H9 (cell line): ENCODE measurements at regions not wholly inside any gene's neighbourhood (a gene's known extent, or its start where the extent isn't known, plus 50 kb on each side); places are given as distances from the start of the nearest gene placed in this dataset.

ENCODE experiments used
- DNase-seq: peaks from one replicate; pipeline ENCODE4 v3.0.0-alpha.2; 2017
- H2AFZ ChIP-seq: one replicate; pipeline ENCODE4 v1.6.1; 2013; ENCODE audit warnings: mild to moderate bottlenecking, low read length, control low read depth, moderate library complexity
- H2AK5ac ChIP-seq: 2 replicates; pipeline ENCODE4 v1.6.1; 2013; ENCODE audit warnings: low read length, control low read depth, mixed read lengths; ENCODE audit not compliant: insufficient read length
- H2BK120ac ChIP-seq: one replicate; pipeline ENCODE4 v1.6.1; 2013; ENCODE audit warnings: low read depth, mild to moderate bottlenecking, low read length, control low read depth, inconsistent platforms; ENCODE audit not compliant: poor library complexity, severe bottlenecking
- H2BK12ac ChIP-seq: 2 replicates; pipeline ENCODE4 v1.6.1; 2013; ENCODE audit warnings: low read length, control low read depth, mixed read lengths, low read depth; ENCODE audit not compliant: insufficient read length
- H2BK15ac ChIP-seq: 2 replicates; pipeline ENCODE4 v1.6.1; 2013; ENCODE audit warnings: low read depth, low read length, control low read depth
- H2BK20ac ChIP-seq: one replicate; pipeline ENCODE4 v1.6.1; 2013; ENCODE audit warnings: low read depth, mild to moderate bottlenecking, low read length, control low read depth, inconsistent platforms; ENCODE audit not compliant: poor library complexity, severe bottlenecking
- H2BK5ac ChIP-seq: 2 replicates; pipeline ENCODE4 v1.6.1; 2013; ENCODE audit warnings: low read length, control low read depth, mixed read lengths; ENCODE audit not compliant: insufficient read length
- H3K14ac ChIP-seq: 2 replicates; pipeline ENCODE4 v1.6.1; 2013; ENCODE audit warnings: low read length, control low read depth; ENCODE audit not compliant: insufficient read depth
- H3K18ac ChIP-seq: 2 replicates; pipeline ENCODE4 v1.6.1; 2013; ENCODE audit warnings: low read depth, mild to moderate bottlenecking, mixed read lengths, low read length, control low read depth; ENCODE audit not compliant: insufficient read length
- H3K23ac ChIP-seq: 2 replicates; pipeline ENCODE4 v1.6.1; 2013; ENCODE audit warnings: low read length, control low read depth, mixed read lengths, low read depth; ENCODE audit not compliant: insufficient read length
- H3K23me2 ChIP-seq: 2 replicates; pipeline ENCODE4 v1.6.1; 2013; ENCODE audit warnings: low read depth, mild to moderate bottlenecking, mixed read lengths, low read length, control low read depth; ENCODE audit not compliant: insufficient read length, poor library complexity, severe bottlenecking
- H3K27ac ChIP-seq: 2 replicates; pipeline ENCODE4 v1.5.1; 2013; ENCODE audit warnings: low read length, control low read depth, mixed read lengths, low read depth; ENCODE audit not compliant: insufficient read length
- H3K27me3 ChIP-seq: 2 replicates; pipeline ENCODE4 v1.6.1; 2013; ENCODE audit warnings: low read length, control low read depth, inconsistent platforms; ENCODE audit not compliant: insufficient read depth
- H3K4ac ChIP-seq: 2 replicates; pipeline ENCODE4 v1.6.1; 2013; ENCODE audit warnings: low read depth, mild to moderate bottlenecking, control low read depth, inconsistent platforms, low read length, moderate library complexity
- H3K4me1 ChIP-seq: 2 replicates; pipeline ENCODE4 v1.6.1; 2013; ENCODE audit warnings: low read length, control low read depth, inconsistent platforms; ENCODE audit not compliant: insufficient read depth
- H3K4me2 ChIP-seq: 2 replicates; pipeline ENCODE4 v1.6.1; 2013; ENCODE audit warnings: low read length, control low read depth, mixed read lengths; ENCODE audit not compliant: insufficient read length, insufficient read depth
- H3K56ac ChIP-seq: 2 replicates; pipeline ENCODE4 v1.6.1; 2013; ENCODE audit warnings: low read depth, mild to moderate bottlenecking, mixed read lengths, low read length, control low read depth; ENCODE audit not compliant: insufficient read length
- H3K79me1 ChIP-seq: 2 replicates; pipeline ENCODE4 v1.6.1; 2013; ENCODE audit warnings: low read depth, mild to moderate bottlenecking, moderate library complexity, low read length, control low read depth, inconsistent platforms; ENCODE audit not compliant: insufficient read depth, poor library complexity, severe bottlenecking
- H3K79me2 ChIP-seq: 2 replicates; pipeline ENCODE4 v1.6.1; 2013; ENCODE audit warnings: low read length, control low read depth, inconsistent platforms; ENCODE audit not compliant: insufficient read depth
- H3K9ac ChIP-seq: 2 replicates; pipeline ENCODE4 v1.6.1; 2013; ENCODE audit warnings: low read length, control low read depth, mixed read lengths; ENCODE audit not compliant: insufficient read length; ENCODE audit errors: extremely low read depth
- H3K9me3 ChIP-seq: one replicate; pipeline ENCODE4 v1.6.1; 2013; ENCODE audit warnings: low read depth, low read length, inconsistent platforms; ENCODE audit not compliant: control insufficient read depth
- H3T11ph ChIP-seq: one replicate; pipeline ENCODE4 v1.6.1; 2013; ENCODE audit warnings: mild to moderate bottlenecking, low read length, control low read depth, inconsistent platforms
- H4K20me1 ChIP-seq: one replicate; pipeline ENCODE4 v1.6.1; 2013; ENCODE audit not compliant: control insufficient read depth, insufficient read length, insufficient read depth
- H4K5ac ChIP-seq: 2 replicates; pipeline ENCODE4 v1.6.1; 2013; ENCODE audit warnings: low read depth, mild to moderate bottlenecking, mixed read lengths, low read length, control low read depth; ENCODE audit not compliant: insufficient read length
- H4K8ac ChIP-seq: replicated peaks from 2 replicates; pipeline ENCODE4 v1.6.1; 2013; ENCODE audit warnings: low read length, control low read depth, mixed read lengths, low read depth; ENCODE audit not compliant: insufficient read length
- H4K91ac ChIP-seq: 2 replicates; pipeline ENCODE4 v1.6.1; 2013; ENCODE audit warnings: low read depth, mild to moderate bottlenecking, moderate library complexity, mixed read lengths, low read length, control low read depth; ENCODE audit not compliant: insufficient read length
- H3K27ac Mint-ChIP-seq, 3 experiments: 2 replicates in 2 of 3; 3 replicates in 1 of 3; pipeline ENCODE4 v1.8.0; 2020 to 2021; ENCODE audit warnings: mixed read lengths in 3 of 3, mild to moderate bottlenecking in 1 of 3, moderate library complexity in 1 of 3
- H3K27me3 Mint-ChIP-seq: 2 replicates; pipeline ENCODE4 v1.8.0; 2021; ENCODE audit warnings: low read depth, mild to moderate bottlenecking, moderate library complexity, mixed read lengths
- H3K36me3 Mint-ChIP-seq, 3 experiments: 2 replicates in 2 of 3; 3 replicates in 1 of 3; pipeline ENCODE4 v1.8.0; 2020 to 2021; ENCODE audit warnings: low read depth in 3 of 3, mixed read lengths in 3 of 3; ENCODE audit not compliant: insufficient read depth in 1 of 3
- H3K4me1 Mint-ChIP-seq, 2 experiments: 2 replicates each; pipeline ENCODE4 v1.8.0; 2020; ENCODE audit warnings: mixed read lengths in 2 of 2
- H3K4me3 Mint-ChIP-seq, 2 experiments: 2 replicates in 1 of 2; 3 replicates in 1 of 2; pipeline ENCODE4 v1.8.0; 2020 to 2021; ENCODE audit warnings: mild to moderate bottlenecking in 2 of 2, mixed read lengths in 2 of 2, moderate library complexity in 1 of 2
- H3K9me3 Mint-ChIP-seq, 2 experiments: 2 replicates in 1 of 2; 3 replicates in 1 of 2; pipeline ENCODE4 v1.8.0; 2020; ENCODE audit warnings: mild to moderate bottlenecking in 2 of 2, mixed read lengths in 2 of 2, moderate library complexity in 1 of 2
- WGBS: extraction: QIAGEN DNeasy Blood & Tissue Kit; methylation state at CpG from one replicate; pipeline ENCODE4 v1.1.7; 2013; ENCODE audit warnings: missing lambda C conversion rate, low lambda C conversion rate, mixed read lengths; ENCODE audit not compliant: insufficient read length; ENCODE audit errors: extremely low coverage; 5-methylcytosine and 5-hydroxymethylcytosine counted together
- TF ChIP-seq, protein P1 (sequence below): fragments of 200-600 bp; sonication (generic); conservative IDR thresholded peaks from 3 replicates; pipeline ENCODE4 v1.8.0; 2021; ENCODE audit warnings: antibody characterized with exemption, mild to moderate bottlenecking

DNA sequence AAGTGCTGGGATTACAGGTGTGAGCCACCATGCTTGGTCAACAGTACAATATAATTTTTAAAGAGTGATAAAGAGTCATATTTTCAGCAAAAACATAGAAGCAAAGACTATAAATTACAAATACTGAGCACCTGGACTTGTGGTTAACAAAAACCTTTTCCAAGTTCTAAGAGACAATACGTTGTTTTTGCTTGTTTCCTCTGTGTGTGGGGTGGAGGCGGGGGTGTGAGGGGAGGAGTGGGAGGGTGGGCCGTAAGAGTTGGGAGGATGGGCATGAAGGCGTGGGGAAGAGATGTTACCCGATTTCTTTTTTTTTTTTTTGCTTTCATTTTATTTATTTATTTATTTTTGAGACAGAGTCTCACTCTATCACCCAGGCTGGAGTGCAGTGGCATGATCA is 78.0 kb upstream of the WIPF1 start:
- no peaks in the 10 kb centered on the region; the same call in 1 of the 2 replicates for H3K79me2 ChIP-seq

More for the DNA sequence above, 78.0 kb upstream of the WIPF1 start:
- Histone ChIP-seq H3K4ac (no peak overlapping the region), H3K18ac (no peak overlapping the region), H3K23me2 (no peaks in the 10 kb centered on the region), H3K14ac (no peak overlapping the region), H2AFZ (no peak overlapping the region), H2AK5ac (no peak overlapping the region), H2BK12ac (no peak overlapping the region), H3K9me3 (peaks cover 15% of the 10 kb centered on the region), H3K4me2 (no peak overlapping the region), H4K20me1 (no peaks in the 10 kb centered on the region), H3K27me3 (peaks cover 1% of the 10 kb centered on the region; the same call in 1 of the 2 replicates), H2BK15ac (no peak overlapping the region), H3K9ac (no peak overlapping the region), H3K4me1 (no peaks in the 10 kb centered on the region), H3T11ph (no peak overlapping the region), H2BK20ac (no peak overlapping the region), H2BK120ac (no peak overlapping the region), H3K79me1 (no peaks in the 10 kb centered on the region), H3K27ac (no peak overlapping the region), H3K56ac (no peak overlapping the region), H4K8ac (no peak overlapping the region), H4K91ac (no peak overlapping the region), H3K23ac (no peak overlapping the region), H2BK5ac (no peak overlapping the region), H4K5ac (no peak overlapping the region)
- no peaks in the 10 kb centered on the region for H3K4me1 Mint-ChIP-seq
- H3K4me3 Mint-ChIP-seq: no peak overlapping the region; a peak in 1 of 5 replicates
- H3K36me3 Mint-ChIP-seq: peaks cover 14 to 26% (median 24%) of the 10 kb centered on the region in 3 experiments
- DNase-seq: no peak
- whole genome bisulfite sequencing: no CpG with 5 or more reads among the region's 5 CpGs
- H3K27me3 Mint-ChIP-seq: peaks cover 18% of the 10 kb centered on the region
- H3K27ac Mint-ChIP-seq: no peak overlapping the region
- H3K9me3 Mint-ChIP-seq: peaks cover 19% of the 10 kb centered on the region in 2 experiments
- TF ChIP-seq, protein P1, sequence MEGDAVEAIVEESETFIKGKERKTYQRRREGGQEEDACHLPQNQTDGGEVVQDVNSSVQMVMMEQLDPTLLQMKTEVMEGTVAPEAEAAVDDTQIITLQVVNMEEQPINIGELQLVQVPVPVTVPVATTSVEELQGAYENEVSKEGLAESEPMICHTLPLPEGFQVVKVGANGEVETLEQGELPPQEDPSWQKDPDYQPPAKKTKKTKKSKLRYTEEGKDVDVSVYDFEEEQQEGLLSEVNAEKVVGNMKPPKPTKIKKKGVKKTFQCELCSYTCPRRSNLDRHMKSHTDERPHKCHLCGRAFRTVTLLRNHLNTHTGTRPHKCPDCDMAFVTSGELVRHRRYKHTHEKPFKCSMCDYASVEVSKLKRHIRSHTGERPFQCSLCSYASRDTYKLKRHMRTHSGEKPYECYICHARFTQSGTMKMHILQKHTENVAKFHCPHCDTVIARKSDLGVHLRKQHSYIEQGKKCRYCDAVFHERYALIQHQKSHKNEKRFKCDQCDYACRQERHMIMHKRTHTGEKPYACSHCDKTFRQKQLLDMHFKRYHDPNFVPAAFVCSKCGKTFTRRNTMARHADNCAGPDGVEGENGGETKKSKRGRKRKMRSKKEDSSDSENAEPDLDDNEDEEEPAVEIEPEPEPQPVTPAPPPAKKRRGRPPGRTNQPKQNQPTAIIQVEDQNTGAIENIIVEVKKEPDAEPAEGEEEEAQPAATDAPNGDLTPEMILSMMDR: no peak
